ENCODE measurements at regions not wholly inside any gene's neighbourhood (a gene's known extent, or its start where the extent isn't known, plus 50 kb on each side); places are given as distances from the start of the nearest gene placed in this dataset.

GRCh38 chr20:22529150-22530019 lies 55.0 kb downstream of the FOXA2 start:
- intact Hi-C loops (cut with DNase I) = no loop called here
- H3K4me1 ChIP-seq (ENCODE audit: control insufficient read depth in 2 of 3, insufficient read depth in 2 of 3, low read depth in 1 of 3, low read length in 3 of 3) = no peaks in the 10 kb centered on the region
- no peak for TF ChIP-seq CTCF (IDR thresholded peaks at IDR 0.05; ENCODE audit: borderline replicate concordance, extremely low read depth, insufficient read depth)
- H3K27ac ChIP-seq (ENCODE audit: low read depth in 2 of 2, low read length in 2 of 2) = no peak overlapping the region
- no peak overlapping the region for H3K4me3 ChIP-seq (ENCODE audit: low read length in 3 of 3)
- no peaks in the 10 kb centered on the region for H3K9me3 ChIP-seq (ENCODE audit: control insufficient read depth in 2 of 3, insufficient read depth in 1 of 3, low read length in 3 of 3)
- no peaks in the 10 kb centered on the region for H3K36me3 ChIP-seq (ENCODE audit: control insufficient read depth in 2 of 3, insufficient read depth in 3 of 3, low read length in 3 of 3)
- peak in 4 of 5 donors; percentile 40 to 62 (median 48) for DNase-seq
- H3K9ac ChIP-seq (ENCODE audit: low read length in 3 of 3) = no peak overlapping the region
- no peak for FAIRE-seq
- H3K27me3 ChIP-seq (ENCODE audit: control insufficient read depth, insufficient read depth, low read length) = no peaks in the 10 kb centered on the region

- Histone ChIP-seq H3K4me1 (ENCODE audit: control insufficient read depth in 2 of 3, insufficient read depth in 2 of 3, low read depth in 1 of 3, low read length in 3 of 3) (no peaks in the 10 kb centered on the region), H3K27ac (ENCODE audit: low read depth in 2 of 2, low read length in 2 of 2) (no peak overlapping the region), H3K9ac (ENCODE audit: low read length in 3 of 3) (no peak overlapping the region), H3K9me3 (ENCODE audit: control insufficient read depth in 2 of 3, insufficient read depth in 1 of 3, low read length in 3 of 3) (no peaks in the 10 kb centered on the region), H3K4me3 (ENCODE audit: low read length in 3 of 3) (no peak overlapping the region), H3K36me3 (ENCODE audit: control insufficient read depth in 2 of 3, insufficient read depth in 3 of 3, low read length in 3 of 3) (no peaks in the 10 kb centered on the region), H3K27me3 (ENCODE audit: control insufficient read depth, insufficient read depth, low read length) (no peaks in the 10 kb centered on the region)
- FAIRE-seq (no peak), DNase-seq (no peak)
- intact Hi-C loops (cut with DNase I) = no loop called here
- TF ChIP-seq CTCF (IDR thresholded peaks at IDR 0.05; ENCODE audit: borderline replicate concordance, extremely low read depth, insufficient read depth) = no peak
These were observed 57.8 kb downstream of the FOXA2 start for GRCh38 chr20:22526512-22527012.

GRCh38 chr20:22525821-22526220 lies 58.6 kb downstream of the FOXA2 start:
- Histone ChIP-seq H3K4me3 (ENCODE audit: low read length in 3 of 3) (no peak overlapping the region), H3K27me3 (ENCODE audit: control insufficient read depth, insufficient read depth, low read length) (no peaks in the 10 kb centered on the region), H3K4me1 (ENCODE audit: control insufficient read depth in 2 of 3, insufficient read depth in 2 of 3, low read depth in 1 of 3, low read length in 3 of 3) (no peaks in the 10 kb centered on the region), H3K9me3 (ENCODE audit: control insufficient read depth in 2 of 3, insufficient read depth in 1 of 3, low read length in 3 of 3) (no peaks in the 10 kb centered on the region), H3K27ac (ENCODE audit: low read depth in 2 of 2, low read length in 2 of 2) (no peak overlapping the region), H3K36me3 (ENCODE audit: control insufficient read depth in 2 of 3, insufficient read depth in 3 of 3, low read length in 3 of 3) (no peaks in the 10 kb centered on the region), H3K9ac (ENCODE audit: low read length in 3 of 3) (no peak overlapping the region)
- DNase-seq = no peak
- no peak for TF ChIP-seq CTCF (IDR thresholded peaks at IDR 0.05; ENCODE audit: borderline replicate concordance, extremely low read depth, insufficient read depth)
- intact Hi-C loops (cut with DNase I) = no loop called here
- FAIRE-seq = no peak
